Superior temporal gyrus (tissue), 1 donor: ENCODE measurements at regions not wholly inside any gene's neighbourhood (a gene's known extent, or its start where the extent isn't known, plus 50 kb on each side); places are given as distances from the start of the nearest gene placed in this dataset.
A peak's percentile ranks its signal among the peaks of the same experiment; 100 is the strongest.

Experiments
- DNase-seq: peaks from one replicate; pipeline ENCODE4 v3.0.0-alpha.2; 2016; ENCODE audit errors: extremely low spot score

DNA sequence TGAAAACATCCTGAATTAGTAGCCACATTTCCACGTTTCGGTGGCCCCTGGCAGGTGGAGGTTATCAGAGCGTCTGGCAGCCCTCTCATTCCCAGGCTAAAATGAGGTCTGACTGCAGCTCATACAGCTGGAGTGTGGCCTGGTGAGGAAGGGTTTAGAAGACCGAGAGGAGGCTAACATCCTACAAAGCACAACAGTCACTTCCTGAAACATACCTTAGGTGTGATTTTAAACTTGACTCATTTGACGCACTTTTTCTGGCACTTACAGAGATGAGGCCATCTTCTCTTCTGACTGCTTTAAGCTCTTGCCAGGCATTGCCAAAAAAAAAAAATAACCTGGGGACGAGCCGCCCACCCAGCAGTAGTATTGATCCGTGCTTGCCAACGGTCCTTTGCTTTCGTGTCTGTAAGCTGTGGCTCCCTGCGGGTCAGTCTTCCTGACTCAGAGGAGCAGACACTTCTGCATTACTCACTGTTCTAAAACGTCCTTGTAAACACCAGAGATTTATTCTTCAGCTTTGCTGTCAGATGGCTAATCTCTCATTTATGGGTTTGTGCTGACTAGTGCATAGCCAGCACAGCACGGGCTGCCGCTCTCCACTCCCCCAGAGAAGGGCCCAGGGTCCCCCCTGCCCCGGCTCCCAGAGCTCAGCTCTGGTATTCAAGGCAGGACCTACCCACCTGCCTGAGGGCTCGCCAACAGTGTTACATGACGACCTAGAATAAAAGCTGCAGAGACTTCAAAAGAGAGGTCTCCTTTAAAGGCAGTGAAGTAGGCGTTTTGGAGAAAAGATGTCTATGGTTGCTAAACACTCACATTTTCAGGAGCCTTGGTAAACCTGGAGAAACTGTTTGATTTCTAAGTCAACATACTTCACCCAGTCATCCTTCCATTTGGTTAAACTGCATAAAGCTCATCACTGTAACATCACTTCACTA lies 78.5 kb upstream of the FRMD1 start:
- DNase-seq, result peak; percentile 20

DNA sequence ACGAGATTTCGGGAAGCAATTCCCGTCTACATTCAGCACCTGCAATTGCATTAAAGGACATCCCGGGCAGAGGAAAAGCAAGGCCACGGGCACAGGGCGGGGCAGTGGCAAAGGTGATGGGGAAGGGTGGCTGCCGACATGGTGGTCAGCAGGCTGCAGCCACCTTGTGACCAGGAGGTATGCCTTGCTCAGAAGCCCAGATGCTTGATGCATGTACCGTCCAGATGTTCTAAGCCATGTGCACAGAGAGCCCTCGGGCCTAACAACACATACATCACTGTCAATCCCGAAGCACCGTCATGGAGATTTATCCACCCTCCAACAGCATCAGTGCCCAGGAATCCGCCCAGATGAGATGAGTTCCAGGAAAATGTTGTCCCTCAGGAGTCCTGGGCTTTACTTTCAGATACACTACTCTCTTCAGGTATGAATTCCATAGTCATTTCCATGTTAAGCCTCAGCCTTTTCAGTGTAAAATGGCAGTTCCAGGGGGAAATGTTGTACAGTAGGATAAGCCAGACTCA lies 77.8 kb upstream of the FRMD1 start:
- DNase-seq, result no peak

DNA sequence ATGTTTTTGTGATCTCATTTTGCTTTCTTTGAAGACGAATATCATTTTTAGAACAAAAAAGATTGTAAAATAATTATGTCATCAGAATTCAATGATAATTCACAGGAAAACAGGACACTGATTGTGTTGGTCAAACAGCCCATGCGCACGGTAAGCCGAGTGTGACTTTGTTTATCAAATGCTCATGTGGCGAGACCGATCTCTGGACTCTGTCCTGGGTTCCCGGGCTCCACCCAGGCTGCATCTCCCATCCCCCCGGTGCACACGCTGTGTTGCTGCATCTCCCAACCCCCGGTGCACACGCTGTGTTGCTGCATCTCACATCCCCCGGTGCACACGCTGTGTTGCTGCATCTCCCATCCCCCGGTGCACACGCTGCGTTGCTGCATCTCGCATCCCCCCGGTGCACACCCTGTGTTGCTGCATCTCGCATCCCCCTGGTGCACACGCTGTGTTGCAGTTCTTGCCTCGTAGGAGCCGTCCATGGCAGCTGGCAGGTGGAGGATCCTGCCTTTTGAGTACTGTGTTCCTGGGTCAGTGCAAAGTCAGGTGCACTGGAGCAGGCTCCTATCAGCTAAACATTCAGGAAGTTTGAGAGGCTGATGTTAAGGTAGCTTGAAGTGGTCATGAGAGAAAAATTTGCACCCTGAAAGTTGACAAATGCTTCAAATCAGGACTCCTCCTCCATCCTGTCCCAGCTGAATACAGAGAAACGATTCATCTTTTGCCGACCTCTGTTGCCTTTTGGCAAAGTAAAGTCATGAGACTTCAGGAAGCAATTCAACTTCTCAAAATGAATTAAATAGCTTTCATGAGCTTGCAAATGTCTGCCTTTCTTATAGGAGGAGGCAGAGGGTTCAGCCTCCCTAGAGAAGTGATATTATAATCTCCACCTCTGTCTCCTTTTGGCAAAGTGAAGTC lies 77.1 kb upstream of the FRMD1 start:
- no peak for DNase-seq

DNA sequence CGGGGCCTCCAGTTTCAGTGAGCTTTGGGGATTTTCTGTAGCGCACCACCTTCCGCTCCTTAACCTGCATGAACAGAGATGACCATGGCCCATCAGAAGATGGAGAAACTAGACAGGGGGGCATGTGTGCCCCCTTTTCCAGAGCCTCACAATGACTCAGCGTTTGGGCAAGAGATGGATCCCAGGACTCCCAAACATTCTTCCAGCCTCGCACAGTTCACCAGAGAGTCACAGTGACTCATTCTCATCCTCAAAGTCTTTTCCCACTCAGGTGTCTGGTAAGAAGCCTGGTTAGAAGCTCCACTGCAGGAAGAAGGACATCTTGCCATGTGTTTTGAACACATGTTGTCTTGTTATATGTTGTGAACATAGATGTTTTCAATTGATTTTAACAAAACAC lies 76.2 kb upstream of the FRMD1 start:
- no peak for DNase-seq

DNA sequence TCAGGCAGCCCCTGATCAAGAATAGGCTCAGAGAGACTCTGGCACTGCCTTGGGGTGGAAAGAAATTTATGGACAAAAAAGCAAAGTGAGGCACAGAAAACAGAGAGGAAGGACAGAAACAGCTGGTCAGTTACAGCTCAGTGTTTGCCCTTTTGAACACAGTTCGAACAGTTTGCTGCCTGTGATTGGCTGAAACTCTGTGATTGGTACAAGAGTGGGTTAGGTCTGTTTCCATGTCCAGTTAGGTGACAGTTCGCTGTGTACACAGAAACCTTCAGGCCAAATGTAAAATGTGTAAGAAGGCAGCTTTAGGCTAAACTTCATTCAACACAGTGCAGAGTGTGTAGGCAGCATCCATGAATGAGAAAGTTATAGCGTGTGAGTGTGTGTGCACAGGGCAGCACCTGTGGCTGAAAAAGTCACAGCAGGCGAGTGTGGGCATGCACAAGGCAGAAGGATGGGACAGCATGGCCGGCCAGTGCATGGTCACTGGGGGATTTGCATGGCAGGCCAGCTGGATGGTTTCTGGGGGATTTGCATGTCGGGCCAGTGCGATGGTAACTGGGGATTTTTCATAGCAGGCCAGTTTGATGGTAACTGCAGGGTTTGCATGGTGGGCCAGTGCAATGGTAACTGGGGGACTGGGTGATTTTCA lies 75.4 kb upstream of the FRMD1 start:
- DNase-seq, result no peak

DNA sequence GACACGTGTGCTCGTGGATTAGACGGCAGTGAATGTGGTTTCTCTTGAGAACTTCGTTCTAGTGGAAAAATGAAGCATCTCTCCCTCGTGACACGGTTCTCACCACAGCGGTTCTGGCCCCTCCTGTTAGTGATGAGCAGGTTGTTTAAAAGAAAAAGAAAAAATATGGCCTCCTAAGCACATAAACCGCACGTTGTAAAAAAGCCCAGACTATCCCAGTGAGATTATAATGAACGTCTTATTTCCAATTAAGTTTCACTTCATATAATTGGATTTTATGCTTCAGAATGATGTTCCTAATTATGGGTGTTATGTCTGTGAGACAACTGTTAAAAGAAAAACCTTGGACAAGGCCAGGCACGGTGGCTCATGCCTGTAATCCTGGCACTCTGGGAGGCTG lies 74.5 kb upstream of the FRMD1 start:
- no peak for DNase-seq

DNA sequence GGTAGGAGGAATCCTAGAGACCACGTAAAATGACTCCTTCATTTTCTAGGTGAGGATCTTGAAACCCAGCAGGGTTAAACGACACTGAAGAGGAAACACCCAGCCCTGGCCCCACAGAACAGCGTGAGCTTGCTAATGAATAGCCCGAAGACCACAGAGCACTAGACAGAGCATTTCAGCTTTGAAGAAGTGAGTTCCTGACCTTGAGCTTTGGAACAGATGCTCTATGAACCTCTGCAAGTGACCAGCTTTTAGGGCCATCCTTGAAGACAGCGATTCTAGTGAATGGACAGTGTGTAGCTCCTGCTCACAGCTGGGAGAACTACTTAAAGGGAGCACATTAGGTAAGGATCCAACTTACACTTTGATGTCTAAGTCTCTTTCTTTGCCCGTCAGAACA lies 74.0 kb upstream of the FRMD1 start:
- DNase-seq, result no peak

DNA sequence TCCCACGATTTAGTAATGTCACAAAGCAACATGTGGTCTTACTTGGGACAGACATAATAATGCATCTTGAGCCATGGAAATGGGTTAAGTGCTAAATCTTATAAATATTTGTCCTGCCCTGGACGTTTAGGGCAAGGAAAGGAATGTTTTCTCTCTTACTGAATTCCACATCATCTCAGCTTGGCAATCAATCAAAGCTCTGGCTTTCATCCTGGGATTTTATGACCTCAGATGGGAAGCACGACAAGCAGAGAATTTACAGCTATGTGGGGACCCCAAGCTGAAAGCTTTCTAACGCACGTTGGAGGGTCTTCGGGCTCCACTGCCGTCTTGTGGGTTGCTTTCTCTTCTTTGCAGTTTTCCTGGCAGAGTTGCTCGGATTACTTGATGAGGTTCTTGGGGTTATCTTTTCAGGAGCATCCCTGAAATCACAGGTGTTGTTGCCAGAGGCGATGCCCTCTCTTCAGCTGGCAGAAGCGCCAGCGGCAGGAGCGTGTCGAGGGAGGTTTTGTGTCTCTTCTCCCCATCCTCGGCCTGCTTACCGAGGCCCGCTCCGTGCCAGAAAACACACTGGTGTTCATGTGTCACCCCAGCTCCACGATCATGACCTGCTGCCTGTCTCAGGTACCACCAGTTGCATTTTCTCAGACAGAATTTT lies 73.4 kb upstream of the FRMD1 start:
- DNase-seq, result no peak

DNA sequence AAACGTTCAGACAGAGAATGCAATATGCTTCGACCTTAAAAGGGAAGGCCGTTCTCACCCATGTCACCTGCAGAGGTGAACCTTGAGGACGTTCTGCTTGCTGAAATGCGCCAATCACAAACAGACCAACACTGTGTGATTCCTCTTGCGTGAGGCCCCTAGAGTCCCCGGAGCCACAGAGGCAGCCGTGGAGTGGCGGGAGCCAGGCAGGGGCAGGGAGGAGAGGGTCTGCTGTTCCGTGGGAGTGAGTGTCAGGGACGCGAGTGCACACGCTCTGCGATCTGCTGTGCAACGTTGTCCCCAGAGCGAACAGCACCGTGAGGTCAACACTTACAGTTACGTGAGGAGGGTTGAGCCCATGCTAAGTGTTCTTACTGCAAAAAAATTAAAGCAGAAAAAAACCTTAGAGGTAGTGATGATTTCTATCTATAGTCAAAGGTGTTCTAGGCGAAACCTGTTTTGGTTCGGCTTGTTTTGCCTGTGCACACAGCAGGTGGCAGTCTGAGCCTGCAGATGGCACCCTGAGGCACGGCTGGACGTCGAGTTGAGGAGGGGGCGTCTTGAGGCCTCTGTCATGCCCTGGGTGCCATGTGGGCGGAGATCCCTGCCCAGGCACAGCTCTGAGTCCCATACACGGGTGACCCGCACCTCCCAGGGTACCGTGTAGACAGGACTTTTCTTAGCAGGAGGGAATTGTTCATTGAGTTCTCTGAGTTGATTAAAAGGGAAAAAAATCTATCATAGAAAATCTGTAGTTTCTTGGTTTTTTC lies 71.7 kb upstream of the FRMD1 start:
- DNase-seq, result no peak

DNA sequence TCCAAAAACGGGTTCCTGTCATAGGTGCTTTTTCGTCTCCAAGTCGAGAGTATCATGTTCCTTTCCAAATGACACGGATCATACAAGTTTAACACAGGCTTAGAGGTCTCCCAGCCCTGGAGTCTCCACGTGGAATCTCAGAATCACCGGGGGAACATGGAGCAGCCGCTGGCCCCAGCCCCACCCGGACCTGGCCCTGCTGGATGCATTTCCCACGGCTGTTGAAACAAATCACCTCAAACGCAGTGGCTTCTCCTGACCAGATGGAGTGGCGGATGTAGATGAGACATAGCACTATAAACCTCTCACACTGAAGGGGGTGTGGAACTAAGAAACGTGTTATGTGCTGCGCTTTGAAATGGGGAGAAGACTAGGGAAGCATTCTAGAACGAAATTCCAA lies 70.0 kb upstream of the FRMD1 start:
- DNase-seq, result no peak

DNA sequence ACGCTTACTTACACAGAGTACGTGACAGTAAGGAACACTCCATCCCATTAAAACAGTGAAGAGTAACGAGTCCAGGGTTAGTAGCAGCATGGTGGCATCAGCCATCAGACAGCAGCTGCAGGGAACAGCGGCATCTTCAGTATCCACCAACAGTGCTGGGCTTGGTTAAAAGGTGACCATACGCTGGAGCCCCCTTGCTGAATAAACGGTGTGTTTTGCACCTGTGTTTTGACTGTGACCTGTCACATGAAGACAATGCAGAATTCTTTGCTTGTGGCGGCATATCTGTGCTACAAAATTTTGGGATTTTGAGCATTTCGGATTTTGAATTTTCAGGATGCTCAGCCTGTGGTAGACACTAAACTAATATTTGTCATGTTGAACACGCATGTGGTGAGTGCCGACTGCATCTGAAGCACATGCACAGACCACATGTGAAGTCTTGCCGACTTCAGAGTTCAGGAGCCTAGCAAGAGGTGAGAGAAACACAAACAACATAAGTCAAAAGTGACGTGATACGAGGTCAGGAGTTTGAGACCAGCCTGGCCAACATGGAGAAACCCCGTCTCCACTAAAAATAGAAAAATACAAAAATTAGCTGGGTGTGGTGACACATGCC lies 69.3 kb upstream of the FRMD1 start:
- DNase-seq, result no peak

DNA sequence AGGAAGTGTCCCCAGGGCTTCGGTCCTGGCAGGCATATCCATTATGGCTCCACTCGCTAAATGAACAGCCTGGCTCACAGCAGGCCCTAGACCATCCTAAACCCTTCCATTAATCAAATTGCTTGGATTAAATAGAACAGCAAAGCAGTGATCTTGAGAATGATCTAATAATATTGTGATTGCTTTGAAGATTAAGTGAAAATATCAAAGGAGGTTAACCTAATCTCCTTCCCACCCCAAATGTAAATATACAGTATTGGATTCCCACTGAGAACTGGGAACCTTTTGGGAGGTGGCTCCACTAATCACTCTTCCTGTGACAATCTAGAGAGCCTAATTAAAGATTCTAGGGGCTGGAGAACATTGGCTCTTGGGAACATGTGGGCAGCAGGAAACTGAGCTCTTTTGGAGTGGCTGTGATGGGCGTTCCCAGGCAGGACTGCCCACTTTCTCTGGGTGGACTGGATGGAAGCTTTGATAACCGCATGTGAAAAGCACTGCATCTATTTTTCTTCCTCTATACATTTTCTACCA lies 68.3 kb upstream of the FRMD1 start:
- DNase-seq, result no peak

DNA sequence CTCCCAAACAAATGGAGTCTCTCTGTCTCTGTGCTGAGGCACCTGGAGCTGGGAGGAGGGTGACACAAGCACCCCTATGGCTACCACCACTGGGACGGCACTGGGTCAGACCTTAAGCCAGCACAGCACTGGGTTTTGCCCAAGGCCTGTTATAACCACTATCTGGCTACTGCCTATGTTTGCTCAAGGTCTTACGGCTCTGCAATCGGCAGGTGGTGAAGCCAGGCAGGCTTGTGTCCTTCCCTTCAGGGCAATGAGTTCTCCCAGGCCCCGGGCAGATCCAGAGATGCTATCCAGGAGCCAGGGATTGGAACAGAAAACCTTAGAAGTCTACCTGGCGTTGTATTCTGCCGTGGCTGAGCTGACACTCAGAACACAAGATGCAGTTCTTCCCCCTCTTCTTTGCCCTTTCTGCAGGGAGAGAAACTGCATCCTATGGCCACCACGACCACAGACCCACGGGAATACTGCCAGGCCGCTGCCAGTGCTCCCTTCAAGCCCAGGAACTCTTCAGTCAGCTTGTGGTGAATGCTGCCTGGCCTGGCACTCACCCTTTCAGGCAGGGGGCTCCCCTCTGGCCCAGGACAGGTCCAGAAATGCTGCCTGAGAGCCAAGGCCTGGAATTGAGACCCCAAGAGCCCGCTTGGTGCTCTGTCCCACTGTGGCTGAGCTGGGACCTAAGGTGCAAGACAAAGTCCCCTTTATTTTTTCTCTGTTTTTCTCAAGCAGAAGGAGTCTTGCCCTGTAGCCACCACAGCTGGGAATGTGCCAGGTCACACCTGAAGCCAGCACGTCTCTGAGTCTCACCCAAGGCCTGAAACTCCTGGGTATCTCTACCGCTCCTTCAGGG lies 67.0 kb upstream of the FRMD1 start:
- no peak for DNase-seq

DNA sequence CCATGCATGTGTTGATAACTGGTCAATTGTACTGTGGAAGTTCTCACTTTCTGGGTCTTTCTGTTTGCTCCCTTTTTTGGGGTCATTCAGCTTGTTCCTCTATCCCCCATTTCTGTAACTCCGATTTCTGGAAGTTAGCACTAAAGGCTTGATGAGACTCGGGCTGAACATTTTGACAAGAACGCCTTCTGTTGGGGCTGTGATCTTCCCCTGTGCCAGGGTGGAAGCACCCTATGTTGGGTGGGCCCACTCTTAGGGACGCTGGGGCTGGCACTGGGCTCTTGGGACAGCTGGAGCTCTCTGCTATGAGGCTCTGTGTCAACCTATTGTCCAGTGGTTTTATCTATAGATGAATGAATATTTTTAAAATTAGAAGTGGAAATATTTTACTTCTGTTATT lies 60.1 kb upstream of the FRMD1 start:
- no peak for DNase-seq

DNA sequence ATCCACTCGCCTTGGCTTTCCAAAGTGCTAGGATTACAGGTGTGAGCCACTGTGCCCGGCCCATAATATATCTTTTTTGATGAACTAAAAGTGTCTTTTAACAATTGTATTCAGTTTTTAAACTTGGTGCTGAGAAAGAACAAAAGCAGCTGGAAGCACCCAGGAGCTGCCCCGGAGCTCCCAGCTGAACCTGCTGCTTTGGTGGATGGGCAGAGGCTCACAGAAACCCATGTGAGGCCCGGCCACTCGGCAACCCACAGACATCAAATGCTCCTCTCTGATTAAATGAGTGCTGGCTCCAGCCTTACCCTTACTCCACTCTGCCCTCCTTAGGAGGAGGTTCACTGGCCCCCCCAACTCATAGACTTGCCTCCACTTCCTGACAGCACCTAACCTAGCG lies 59.4 kb upstream of the FRMD1 start:
- no peak for DNase-seq

DNA sequence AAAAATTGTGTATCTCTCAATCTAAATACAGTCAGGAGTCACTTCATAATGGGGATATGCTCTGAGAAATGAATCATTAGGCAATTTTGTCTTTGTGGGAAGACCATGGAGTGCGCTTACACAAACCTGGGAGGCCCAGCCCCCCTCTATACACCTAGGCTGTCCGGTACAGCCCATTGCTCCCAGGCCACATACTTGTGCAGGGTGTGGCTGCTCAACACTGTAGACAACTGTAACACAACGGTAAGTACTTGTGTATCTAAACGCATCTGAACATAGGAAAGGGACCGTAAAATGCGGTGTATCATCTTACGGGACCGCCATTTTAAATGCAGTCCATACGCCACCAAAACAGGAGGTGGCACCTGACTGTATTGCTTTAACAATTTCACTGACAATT lies 58.0 kb upstream of the FRMD1 start:
- DNase-seq, result no peak

DNA sequence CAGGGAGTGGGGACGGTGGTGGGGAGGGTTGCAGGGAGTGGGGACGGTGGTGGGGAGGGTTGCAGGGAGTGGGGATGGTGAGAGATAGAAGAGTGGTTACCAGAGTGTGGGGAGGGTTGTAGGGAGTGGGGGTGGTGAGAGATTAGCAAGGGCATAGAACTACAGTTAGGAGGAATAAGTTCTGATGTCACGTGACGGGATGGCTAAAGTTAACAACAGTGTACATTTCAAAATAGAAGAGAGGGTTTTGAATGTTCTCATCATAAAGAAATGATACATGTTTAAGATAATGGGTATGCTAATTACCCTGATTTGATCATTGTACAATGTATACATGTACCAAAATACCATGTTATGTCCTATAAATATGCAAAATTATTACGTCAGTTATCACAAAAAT lies 57.6 kb upstream of the FRMD1 start:
- no peak for DNase-seq

DNA sequence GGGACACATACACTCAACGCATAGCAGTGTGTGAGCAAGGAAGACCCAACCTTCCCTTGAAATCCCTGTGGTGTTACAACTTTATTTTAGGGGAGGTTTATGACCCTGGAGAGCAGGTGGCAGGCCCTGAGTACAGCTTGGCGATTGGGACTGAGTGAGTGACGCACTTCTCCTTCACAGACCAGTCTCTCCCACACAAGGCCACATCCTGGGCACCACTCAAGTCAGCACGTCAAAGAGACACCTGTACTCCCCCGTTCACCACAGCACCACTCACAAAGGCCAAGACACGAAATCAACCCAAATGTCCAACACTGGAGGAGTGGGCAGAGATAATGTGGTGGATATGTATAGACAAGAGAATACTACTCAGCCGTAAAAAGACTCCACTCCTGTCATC lies 57.0 kb upstream of the FRMD1 start:
- DNase-seq, result no peak

DNA sequence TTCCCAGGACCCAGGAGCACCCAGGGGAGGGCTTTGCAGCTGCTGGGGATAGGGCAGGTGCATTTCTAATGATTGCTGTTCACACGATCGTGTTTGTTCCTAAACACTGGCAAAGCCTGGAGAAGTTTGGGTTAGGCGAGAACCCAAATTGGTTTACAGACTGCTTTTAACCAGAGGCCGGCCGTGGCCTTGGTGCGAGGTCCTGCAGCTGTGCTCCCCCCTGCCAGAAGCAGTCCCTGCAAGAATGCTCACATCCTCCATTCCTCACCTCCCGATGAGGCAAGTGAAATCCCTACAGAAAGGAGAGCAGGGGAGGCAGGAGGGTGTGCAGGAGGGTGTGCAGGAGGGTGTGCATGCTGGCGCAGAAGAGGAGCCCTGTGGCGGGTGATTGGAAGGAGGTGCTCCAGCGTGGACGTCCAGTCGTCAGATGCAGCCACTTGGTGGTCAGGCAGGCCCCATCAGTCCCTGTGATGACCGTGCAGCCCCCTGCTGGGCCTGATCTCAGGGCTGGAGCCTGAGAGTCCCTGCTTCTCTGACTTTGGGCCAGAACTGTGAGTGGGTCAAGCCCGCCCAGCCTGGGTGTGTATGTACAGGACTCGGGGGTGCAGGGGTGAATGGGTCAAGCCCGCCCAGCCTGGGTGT lies 55.7 kb upstream of the FRMD1 start:
- DNase-seq, result no peak
